Activated T-cell treated with anti-CD3 and anti-CD28 coated beads, Interleukin-2, amount 50 U/mL, for 4 hours (primary cell): ENCODE measurements at regions not wholly inside any gene's neighbourhood (a gene's known extent, or its start where the extent isn't known, plus 50 kb on each side); places are given as distances from the start of the nearest gene placed in this dataset.

Source experiments
- ATAC-seq, 2 donors: fragments of 200-7000 bp; cut with Tn5 transposase; one replicate each; pipeline ENCODE4 v1.10.0; 2021
- DNase-seq: peaks from one replicate; pipeline ENCODE4 v3.0.0-alpha.2; 2020
- H3K27me3 Mint-ChIP-seq: one replicate; pipeline ENCODE4 v1.8.0; 2021; ENCODE audit warnings: low read depth, mixed read lengths
- H3K36me3 Mint-ChIP-seq: one replicate; pipeline ENCODE4 v1.8.0; 2022; ENCODE audit warnings: mixed read lengths; ENCODE audit not compliant: insufficient read depth
- H3K4me1 Mint-ChIP-seq: one replicate; pipeline ENCODE4 v1.8.0; 2021; ENCODE audit warnings: low read depth, mixed read lengths
- H3K4me3 Mint-ChIP-seq: one replicate; pipeline ENCODE4 v1.8.0; 2021; ENCODE audit warnings: mild to moderate bottlenecking, moderate library complexity, mixed read lengths
- H3K9me3 Mint-ChIP-seq: one replicate; pipeline ENCODE4 v1.8.0; 2021; ENCODE audit warnings: mixed read lengths

DNA sequence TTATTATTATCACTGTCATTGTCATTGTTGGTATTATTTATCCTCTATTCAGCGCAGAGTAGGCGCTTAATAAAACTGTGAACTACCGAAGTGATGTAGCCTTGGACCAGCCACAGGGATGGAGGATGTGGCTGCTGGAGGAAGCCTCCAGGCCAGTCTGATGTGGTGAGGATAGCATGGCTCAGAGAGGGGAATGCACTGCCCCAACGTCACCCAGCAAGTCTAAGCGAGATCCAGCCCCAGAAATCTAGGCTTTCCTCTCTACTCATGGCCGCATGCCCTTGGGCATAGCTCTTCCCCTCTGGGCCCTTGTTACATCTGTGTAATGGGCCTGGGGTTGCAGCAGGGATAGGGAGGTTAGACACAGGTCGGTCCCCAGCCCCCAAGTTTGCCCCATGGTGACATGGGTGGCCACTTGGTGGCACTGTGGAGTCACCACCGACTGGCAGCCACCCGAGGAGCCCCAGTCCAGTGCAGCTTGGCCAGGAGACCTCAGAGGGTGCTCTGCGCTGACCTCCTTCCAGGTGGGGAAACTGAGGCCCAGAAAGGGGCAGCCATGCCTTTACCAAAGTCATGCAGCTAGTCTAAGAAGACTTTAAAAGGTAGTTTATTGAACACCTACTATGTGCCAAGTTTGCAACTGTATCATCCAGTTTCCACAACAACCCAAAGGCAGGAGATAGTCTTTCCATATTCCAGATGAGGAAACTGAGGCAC is 395.7 kb downstream of the MN1 start:
- Mint-ChIP-seq H3K9me3 (peaks cover 3% of the 10 kb centered on the region), H3K27me3 (peaks cover 6% of the 10 kb centered on the region), H3K4me3 (no peak overlapping the region), H3K4me1 (no peaks in the 10 kb centered on the region), H3K36me3 (no peaks in the 10 kb centered on the region)
- no peak for DNase-seq
- ATAC-seq, result no peak

DNA sequence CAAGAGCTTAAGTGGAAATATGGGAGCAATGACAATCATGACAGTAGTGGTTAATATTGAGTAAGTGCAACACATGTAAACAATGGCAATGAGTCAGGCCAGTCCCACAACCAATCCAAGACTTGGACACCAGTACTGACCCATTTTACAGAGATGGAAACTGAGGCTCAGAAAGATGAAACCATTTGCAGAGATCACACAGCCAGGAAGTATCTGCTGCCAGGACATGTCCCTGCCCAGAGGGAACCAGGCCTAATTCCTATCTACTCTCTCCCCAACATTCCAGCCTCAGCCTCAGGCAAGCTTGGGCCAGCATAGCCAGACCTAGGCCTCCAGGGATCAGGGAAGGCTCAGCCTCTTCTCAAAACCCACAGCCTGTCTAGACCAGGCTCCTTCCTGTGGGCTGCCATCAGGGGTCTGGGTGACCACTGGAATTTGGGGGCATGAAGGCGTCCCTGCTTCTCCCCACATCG is 395.1 kb downstream of the MN1 start:
- Mint-ChIP-seq H3K4me1 (no peaks in the 10 kb centered on the region), H3K27me3 (peaks cover 6% of the 10 kb centered on the region), H3K9me3 (peaks cover 3% of the 10 kb centered on the region), H3K36me3 (no peaks in the 10 kb centered on the region), H3K4me3 (no peak overlapping the region)
- DNase-seq (no peak), ATAC-seq (no peak)

DNA sequence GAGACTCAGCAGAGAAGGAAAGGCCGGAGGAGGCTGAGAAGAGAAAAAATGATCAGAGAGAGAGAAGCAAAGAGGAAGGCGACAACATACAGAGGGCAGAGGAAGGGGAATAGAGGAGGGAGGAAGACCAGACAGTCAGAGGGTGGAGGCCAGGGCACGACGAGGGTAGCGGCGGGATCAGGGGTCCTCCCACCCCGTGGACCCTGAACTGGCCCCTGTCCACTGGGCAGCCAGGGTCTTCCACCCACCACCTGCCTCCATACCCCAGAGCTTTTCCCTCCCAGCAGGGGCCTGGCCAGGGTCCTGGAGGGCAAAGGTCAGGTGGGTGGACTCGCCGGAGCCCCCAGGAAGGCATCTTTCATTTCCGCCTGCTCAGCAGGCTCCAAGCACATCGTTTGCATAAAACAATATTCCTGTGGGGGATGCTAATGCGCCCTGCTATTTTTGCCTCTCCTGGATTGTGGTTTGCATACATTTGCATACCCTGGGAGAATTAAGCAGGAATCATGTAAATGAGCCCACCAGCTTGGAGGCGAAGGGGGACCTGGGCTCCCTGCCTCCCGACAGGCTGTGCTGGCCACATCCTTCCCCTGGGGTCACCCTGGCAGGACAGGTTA is 394.1 kb downstream of the MN1 start:
- Mint-ChIP-seq H3K4me1 (no peaks in the 10 kb centered on the region), H3K36me3 (no peaks in the 10 kb centered on the region), H3K9me3 (no peaks in the 10 kb centered on the region), H3K4me3 (no peak overlapping the region), H3K27me3 (peaks cover 6% of the 10 kb centered on the region)
- ATAC-seq (no peak), DNase-seq (no peak)

DNA sequence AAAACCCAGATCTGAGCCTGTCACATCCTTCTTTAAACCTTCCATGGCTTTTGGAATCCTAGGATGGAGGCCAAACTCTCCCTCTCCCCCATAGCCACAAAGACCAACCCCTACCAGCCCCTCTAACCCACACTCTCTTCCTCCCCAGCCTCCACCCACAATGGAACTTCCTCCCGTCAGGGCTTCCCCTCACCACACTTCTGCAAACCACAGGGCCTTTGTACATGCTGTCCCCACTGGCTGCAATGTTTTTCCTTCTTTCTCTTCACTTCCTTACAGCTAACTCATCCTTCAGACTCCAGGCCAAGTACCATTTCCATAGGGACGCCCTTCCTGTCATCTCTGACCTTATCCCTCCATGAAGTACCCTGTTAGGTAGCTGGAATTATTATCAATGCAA is 393.5 kb downstream of the MN1 start:
- no peaks in the 10 kb centered on the region for H3K36me3 Mint-ChIP-seq
- H3K27me3 Mint-ChIP-seq, result peaks cover 6% of the 10 kb centered on the region
- ATAC-seq (no peak), DNase-seq (no peak)
- H3K4me1 Mint-ChIP-seq, result no peaks in the 10 kb centered on the region
- H3K9me3 Mint-ChIP-seq, result no peaks in the 10 kb centered on the region
- no peak overlapping the region for H3K4me3 Mint-ChIP-seq

DNA sequence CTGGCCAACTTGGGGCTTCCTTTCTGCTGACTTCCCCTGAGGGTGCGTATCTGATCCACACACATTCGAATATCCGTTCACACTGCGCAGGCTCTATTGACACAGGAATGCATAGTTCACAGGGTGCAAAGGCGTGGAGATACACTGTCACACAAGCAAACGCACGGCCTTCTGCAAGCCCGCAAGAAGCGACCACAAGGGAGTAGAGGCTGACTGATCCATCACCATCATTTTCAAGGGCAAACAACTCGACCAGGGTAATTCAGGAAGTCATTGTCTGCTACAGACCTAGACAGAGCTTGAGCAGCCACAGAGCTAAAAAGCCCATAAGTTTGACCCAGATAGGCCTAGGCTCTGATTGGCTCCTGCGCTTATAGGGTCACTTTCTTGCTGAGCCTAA is 392.3 kb downstream of the MN1 start:
- Mint-ChIP-seq H3K36me3 (no peaks in the 10 kb centered on the region), H3K27me3 (peaks cover 6% of the 10 kb centered on the region), H3K9me3 (no peaks in the 10 kb centered on the region), H3K4me3 (no peak overlapping the region), H3K4me1 (no peaks in the 10 kb centered on the region)
- no peak for DNase-seq
- no peak for ATAC-seq

DNA sequence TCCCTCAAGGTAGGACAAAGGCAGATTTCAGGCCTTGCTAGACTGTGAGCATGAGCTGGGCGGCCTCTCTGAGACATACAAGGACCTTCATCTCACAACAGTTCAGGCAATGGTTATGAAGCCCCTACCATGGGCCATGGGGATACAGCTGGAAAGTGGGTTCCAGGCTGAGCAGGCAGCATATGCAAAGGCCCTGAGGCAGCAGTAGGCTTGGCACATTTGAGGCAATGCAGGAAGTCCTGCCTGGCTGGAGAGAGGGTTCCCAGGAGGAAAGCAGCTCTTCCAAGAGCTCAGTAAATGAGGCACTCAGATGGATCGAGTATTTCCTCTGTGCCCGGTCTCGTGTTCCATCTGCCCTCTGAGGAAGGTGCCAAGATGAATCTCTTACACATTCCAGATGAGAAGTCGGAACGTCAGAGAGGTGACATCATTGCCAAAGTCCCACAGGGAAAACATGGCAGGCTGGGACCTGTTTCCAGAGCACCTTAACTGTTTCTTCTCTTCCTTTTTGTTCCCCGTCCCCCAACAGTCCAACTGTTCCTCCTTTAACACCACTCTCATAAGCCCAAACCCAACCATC is 388.6 kb downstream of the MN1 start:
- Mint-ChIP-seq H3K4me1 (no peaks in the 10 kb centered on the region), H3K36me3 (no peaks in the 10 kb centered on the region), H3K9me3 (no peaks in the 10 kb centered on the region), H3K27me3 (peaks cover 14% of the 10 kb centered on the region), H3K4me3 (no peak overlapping the region)
- ATAC-seq (no peak), DNase-seq (no peak)

DNA sequence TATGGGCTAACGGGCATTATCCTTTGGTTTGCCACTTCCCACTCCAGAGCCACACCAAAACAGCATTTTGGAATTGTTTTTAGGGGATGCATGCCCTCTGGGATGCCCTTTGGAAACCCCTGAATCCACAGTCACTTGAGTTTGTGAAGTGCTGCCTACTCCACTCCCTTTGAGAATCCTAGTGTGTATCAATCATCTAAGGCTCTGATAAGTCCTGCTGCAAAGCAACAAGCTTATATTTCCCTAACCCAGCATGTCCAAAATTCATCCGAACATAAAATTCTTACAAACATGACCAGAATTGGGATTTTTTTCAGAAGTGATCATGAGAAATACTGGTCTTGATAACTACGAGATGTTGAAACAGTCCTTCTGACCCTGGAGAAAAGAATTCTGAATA is 387.9 kb downstream of the MN1 start:
- no peaks in the 10 kb centered on the region for H3K4me1 Mint-ChIP-seq
- no peak overlapping the region for H3K4me3 Mint-ChIP-seq
- ATAC-seq (no peak), DNase-seq (no peak)
- no peaks in the 10 kb centered on the region for H3K9me3 Mint-ChIP-seq
- H3K27me3 Mint-ChIP-seq, result peaks cover 10% of the 10 kb centered on the region
- no peaks in the 10 kb centered on the region for H3K36me3 Mint-ChIP-seq

DNA sequence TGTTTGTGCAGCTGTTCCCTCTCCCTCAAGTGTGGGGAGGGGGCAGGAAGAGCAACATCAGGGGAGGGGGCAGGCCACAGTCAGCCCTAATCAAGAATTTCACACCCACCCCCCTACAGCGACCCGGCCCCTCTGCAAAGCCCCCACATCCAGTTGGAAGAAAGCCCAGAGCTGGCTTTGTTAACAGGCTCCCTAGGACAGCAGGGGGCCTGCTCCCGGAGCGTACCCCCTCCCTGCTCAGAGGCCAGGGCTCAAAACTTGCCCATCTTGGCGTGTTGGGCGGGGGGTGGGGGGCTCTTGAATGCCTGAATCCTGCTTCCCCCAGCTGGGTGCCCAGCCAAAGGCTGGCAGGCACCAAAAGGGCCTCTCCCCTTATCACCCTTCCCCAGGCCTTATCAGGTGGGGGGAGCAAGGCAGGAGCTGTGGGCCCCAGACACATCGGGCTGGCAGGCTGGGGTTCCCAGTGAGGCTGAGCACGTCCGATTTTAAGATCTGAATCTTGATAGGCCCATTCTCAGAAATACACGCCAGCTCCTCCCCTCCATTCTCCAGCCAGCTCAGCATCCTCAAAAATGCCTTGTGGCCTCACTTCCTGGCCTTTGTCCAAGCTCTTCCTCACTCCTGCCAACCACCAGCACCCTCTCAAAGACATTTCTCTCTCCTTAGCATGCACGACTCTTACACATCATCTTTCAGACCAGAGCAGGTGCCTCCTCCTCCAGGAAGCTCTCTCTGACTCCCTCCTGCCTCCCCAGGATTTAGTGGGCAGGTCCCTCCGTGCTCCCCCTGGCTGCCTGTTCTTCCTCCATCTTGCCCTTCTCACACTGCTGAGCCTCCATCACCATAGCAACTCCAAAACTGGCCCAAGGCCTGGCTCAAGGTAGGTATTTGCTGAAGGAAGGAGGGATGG is 384.8 kb downstream of the MN1 start:
- Mint-ChIP-seq H3K27me3 (peaks cover 21% of the 10 kb centered on the region), H3K36me3 (no peaks in the 10 kb centered on the region), H3K4me3 (no peak overlapping the region), H3K4me1 (no peaks in the 10 kb centered on the region), H3K9me3 (no peaks in the 10 kb centered on the region)
- DNase-seq (no peak), ATAC-seq (no peak)

DNA sequence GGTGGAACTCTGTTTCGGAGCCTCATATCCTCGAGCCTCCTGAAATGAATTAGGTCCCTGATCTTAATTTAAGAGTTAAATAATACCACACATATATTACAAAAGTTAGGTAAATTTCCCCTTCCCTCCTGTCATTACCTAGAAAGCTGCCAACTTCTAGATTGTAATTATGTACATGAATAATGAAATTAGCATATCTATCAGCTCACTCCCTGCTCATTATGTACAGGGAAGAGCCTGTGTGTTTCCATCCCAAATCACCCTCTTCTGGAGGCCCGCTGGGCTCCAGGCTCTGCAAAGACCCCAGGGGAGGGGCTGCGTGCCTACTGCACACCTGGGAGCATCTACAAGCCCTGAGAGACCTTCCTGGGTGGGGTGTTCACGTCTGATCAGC is 384.1 kb downstream of the MN1 start:
- no peaks in the 10 kb centered on the region for H3K36me3 Mint-ChIP-seq
- no peaks in the 10 kb centered on the region for H3K9me3 Mint-ChIP-seq
- no peaks in the 10 kb centered on the region for H3K4me1 Mint-ChIP-seq
- no peak for DNase-seq
- no peak overlapping the region for H3K4me3 Mint-ChIP-seq
- H3K27me3 Mint-ChIP-seq, result peaks cover 22% of the 10 kb centered on the region
- ATAC-seq, result no peak

DNA sequence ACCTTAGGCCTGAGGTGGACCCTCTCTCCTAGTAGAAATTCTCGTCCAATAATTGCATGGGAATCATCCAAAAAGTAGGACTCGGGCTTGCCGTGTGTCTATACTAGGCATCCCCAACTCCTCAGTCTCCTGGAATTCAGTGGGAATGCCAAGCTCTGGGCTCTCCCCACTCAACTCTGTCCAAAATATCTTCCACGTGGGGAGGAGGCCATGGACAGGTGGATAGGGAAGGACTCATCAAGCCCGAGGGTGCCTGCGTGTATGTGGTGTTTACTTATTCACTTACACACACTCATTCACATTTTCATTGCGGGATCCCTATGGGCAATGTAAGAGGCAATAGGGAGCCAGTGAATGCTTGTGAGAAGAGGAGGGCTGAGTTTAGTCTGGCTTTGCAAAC is 383.3 kb downstream of the MN1 start:
- H3K36me3 Mint-ChIP-seq, result no peaks in the 10 kb centered on the region
- ATAC-seq (no peak), DNase-seq (no peak)
- no peak overlapping the region for H3K4me3 Mint-ChIP-seq
- no peaks in the 10 kb centered on the region for H3K9me3 Mint-ChIP-seq
- H3K4me1 Mint-ChIP-seq, result no peaks in the 10 kb centered on the region
- H3K27me3 Mint-ChIP-seq, result peaks cover 22% of the 10 kb centered on the region

DNA sequence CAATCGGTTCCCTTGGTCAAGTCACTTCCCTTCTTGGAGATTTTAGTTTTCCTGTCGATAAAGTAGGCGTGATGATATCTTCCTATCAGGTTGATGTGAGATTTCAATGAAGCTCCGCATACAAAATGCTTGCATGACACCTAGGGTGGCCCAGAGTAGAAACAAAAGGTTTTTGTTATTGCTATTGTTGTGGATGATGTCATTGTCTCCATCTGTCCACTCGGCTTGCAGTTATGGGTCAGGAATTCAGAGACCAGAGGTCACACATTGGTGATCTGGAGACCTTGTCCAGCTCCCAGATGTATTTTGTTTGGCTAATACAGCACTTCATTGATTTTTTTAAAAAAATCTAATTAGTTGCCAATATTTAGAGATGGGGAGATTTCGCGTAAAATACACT is 382.1 kb downstream of the MN1 start:
- DNase-seq, result no peak
- H3K36me3 Mint-ChIP-seq, result no peaks in the 10 kb centered on the region
- no peak for ATAC-seq
- no peaks in the 10 kb centered on the region for H3K9me3 Mint-ChIP-seq
- H3K4me1 Mint-ChIP-seq, result no peaks in the 10 kb centered on the region
- peaks cover 22% of the 10 kb centered on the region for H3K27me3 Mint-ChIP-seq
- H3K4me3 Mint-ChIP-seq, result no peak overlapping the region

DNA sequence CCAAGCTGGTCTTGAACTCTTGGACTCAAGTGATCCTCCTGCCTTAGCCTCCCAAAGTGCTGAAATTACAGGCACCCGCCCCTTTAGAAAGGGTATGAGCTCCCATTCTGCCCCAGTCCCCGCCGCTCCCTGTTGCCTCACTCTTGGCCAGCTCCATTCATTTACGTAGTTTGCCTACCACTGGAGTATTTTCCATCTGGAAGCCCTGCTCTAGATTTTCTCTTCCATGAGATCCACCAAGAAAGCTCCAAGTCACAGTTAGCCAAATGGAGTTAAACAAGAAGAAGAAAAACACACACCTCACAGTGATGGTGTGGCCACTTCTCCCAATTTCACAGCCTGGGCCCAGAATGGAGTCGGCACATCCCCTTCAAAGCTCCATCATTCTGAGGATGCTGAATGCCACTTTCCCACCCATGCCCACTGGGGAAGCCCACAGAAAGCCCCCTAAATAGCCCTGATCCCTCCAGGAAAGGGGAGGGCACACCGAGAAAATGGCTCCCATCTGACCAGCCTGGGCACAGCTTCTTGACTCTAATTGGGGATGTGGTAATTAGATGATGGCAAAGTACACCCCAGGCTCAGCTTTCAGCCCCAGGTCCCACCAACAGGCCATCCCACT is 381.2 kb downstream of the MN1 start:
- ATAC-seq (no peak), DNase-seq (no peak)
- Mint-ChIP-seq H3K4me1 (no peaks in the 10 kb centered on the region), H3K4me3 (no peak overlapping the region), H3K9me3 (no peaks in the 10 kb centered on the region), H3K36me3 (no peaks in the 10 kb centered on the region), H3K27me3 (peaks cover 22% of the 10 kb centered on the region)

DNA sequence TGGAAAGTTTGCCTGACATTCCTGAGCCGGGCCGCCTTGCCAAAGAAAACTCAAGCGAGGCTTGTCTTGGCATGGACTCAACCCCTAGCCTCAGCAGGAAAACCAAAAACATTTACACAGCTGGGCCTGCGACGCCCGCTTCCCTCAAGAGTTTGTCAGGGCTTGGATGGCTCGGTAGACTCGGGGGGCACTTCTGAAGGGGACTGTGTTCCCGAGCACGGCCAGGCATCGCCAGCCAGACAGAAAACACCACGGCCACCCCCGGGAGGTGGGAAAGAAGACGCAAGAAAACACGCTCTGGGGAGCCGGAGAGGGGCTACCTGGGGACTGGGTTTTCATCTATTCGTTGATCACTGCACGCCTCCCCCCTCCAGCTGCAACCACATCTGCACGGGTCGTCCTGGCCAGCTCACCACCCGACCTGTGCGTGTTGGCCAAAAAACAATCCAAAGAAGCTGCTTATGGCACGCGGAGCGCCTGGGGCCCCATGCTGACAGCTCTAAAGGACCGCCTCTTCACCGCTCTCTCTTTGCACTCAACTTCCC is 380.7 kb downstream of the MN1 start:
- no peak for DNase-seq
- H3K4me3 Mint-ChIP-seq, result no peak overlapping the region
- H3K36me3 Mint-ChIP-seq, result no peaks in the 10 kb centered on the region
- no peaks in the 10 kb centered on the region for H3K9me3 Mint-ChIP-seq
- H3K27me3 Mint-ChIP-seq, result peaks cover 21% of the 10 kb centered on the region
- no peaks in the 10 kb centered on the region for H3K4me1 Mint-ChIP-seq
- no peak for ATAC-seq

DNA sequence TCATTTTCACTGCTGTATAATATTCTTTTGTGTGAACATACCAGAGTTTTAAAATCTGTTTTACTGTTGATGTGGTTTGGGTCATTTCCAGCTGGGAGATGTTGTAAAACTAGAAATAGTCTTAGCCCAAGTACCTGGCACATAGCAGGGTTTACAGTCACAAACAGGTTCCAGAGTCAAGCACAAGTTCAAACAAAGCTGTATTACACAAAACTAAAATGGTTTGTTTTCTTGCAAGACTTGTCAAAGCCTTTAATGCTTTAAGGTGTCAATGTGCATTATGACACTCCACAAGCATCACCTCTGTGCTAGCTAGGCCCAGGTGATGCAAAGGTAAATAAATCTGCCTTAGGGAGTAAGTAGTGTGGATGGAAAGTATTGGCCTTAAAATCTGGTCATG is 379.1 kb downstream of the MN1 start:
- Mint-ChIP-seq H3K36me3 (no peaks in the 10 kb centered on the region), H3K4me1 (no peaks in the 10 kb centered on the region), H3K27me3 (peaks cover 12% of the 10 kb centered on the region), H3K4me3 (no peak overlapping the region), H3K9me3 (peaks cover under 1% of the 10 kb centered on the region)
- ATAC-seq (no peak), DNase-seq (no peak)
